NCI-H2081 treated with DMSO at 0.1 percent for 48 hours (cell line): ENCODE measurements at regions not wholly inside any gene's neighbourhood (a gene's known extent, or its start where the extent isn't known, plus 50 kb on each side); places are given as distances from the start of the nearest gene placed in this dataset.
"Not testable (repeated sequence)": the region's sequence is repeated elsewhere in the genome, so short reads cannot be mapped to it uniquely, and the experiment has no call there.

Experiments
- DNase-seq: peaks from one replicate; lab custom pipeline; 2025; lab: John Stamatoyannopoulos, UW

- DNase-seq, result no peak
Measured at GRCh38 chr5:104903941-104904340, 1341.4 kb upstream of the NUDT12 start.

GRCh38 chr5:104891596-104891995 is 1329.0 kb upstream of the NUDT12 start:
- DNase-seq, result no peak

- DNase-seq, result no peak
Measured at GRCh38 chr5:104890767-104891166, 1328.2 kb upstream of the NUDT12 start.

- DNase-seq, result no peak
Measured at GRCh38 chr5:104859437-104859836, 1296.8 kb upstream of the NUDT12 start.

GRCh38 chr5:104852099-104852498 is 1289.5 kb upstream of the NUDT12 start:
- DNase-seq, result not testable (repeated sequence)

GRCh38 chr5:104845541-104845940 is 1283.0 kb upstream of the NUDT12 start:
- no peak for DNase-seq

- DNase-seq, result no peak
Measured at GRCh38 chr5:104843822-104844221, 1281.2 kb upstream of the NUDT12 start.

GRCh38 chr5:104840284-104840683 is 1277.7 kb upstream of the NUDT12 start:
- no peak for DNase-seq

- DNase-seq, result not testable (repeated sequence)
Measured at GRCh38 chr5:104831515-104831914, 1268.9 kb upstream of the NUDT12 start.

- no peak for DNase-seq
Measured at GRCh38 chr5:104821606-104822005, 1259.0 kb upstream of the NUDT12 start.

- DNase-seq, result peak; percentile 16
Measured at GRCh38 chr5:104817127-104817526, 1254.5 kb upstream of the NUDT12 start.

GRCh38 chr5:104815212-104815611 is 1252.6 kb upstream of the NUDT12 start:
- DNase-seq, result no peak

GRCh38 chr5:104800440-104801048 is 1238.0 kb upstream of the NUDT12 start:
- DNase-seq, result no peak

- no peak for DNase-seq
Measured at GRCh38 chr5:104793755-104794080, 1231.1 kb upstream of the NUDT12 start.

- DNase-seq, result no peak
Measured at GRCh38 chr5:104793031-104793754, 1230.6 kb upstream of the NUDT12 start.

GRCh38 chr5:104789366-104789765 is 1226.8 kb upstream of the NUDT12 start:
- DNase-seq, result no peak

- no peak for DNase-seq
Measured at GRCh38 chr5:104785097-104785496, 1222.5 kb upstream of the NUDT12 start.

- no peak for DNase-seq
Measured at GRCh38 chr5:104774372-104774771, 1211.8 kb upstream of the NUDT12 start.

GRCh38 chr5:104764197-104764596 is 1201.6 kb upstream of the NUDT12 start:
- no peak for DNase-seq

- DNase-seq, result no peak
Measured at GRCh38 chr5:104763216-104763615, 1200.6 kb upstream of the NUDT12 start.

GRCh38 chr5:104757915-104758314 is 1195.3 kb upstream of the NUDT12 start:
- no peak for DNase-seq

GRCh38 chr5:104755806-104756205 is 1193.2 kb upstream of the NUDT12 start:
- no peak for DNase-seq

- no peak for DNase-seq
Measured at GRCh38 chr5:104754311-104754995, 1191.9 kb upstream of the NUDT12 start.
